ENCODE measurements at regions not wholly inside any gene's neighbourhood (a gene's known extent, or its start where the extent isn't known, plus 50 kb on each side); places are given as distances from the start of the nearest gene placed in this dataset.

DNA sequence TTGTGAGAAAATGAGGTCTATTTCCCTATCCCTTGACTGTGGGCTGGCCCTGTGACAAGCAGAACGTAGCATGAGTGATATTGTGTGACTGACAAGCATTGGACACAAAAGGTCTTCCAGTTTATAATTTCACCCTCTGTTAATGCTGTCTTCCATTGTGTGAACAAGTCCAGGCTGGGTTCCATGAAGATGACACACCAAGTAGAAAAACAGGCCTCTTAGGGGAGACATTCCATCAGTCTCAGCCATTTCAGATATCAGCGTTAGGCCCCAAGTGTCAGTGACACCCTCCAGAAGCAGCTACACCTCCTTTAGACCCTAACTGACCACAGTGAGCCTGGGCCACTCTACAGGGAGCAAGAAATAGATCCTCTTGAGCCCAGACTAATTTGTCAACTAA, 511.3 kb downstream of the FBXO15 start:
- no peak for ATAC-seq
- TF ChIP-seq OSR1 (CRISPR knock-in tag; IDR thresholded peaks at IDR 0.05) (no peak), RARB (CRISPR knock-in tag; IDR thresholded peaks at IDR 0.05) (no peak), ZFP30 (CRISPR knock-in tag; IDR thresholded peaks at IDR 0.05) (no peak), SNAI2 (CRISPR knock-in tag; IDR thresholded peaks at IDR 0.05) (no peak), ESRRG (CRISPR knock-in tag; IDR thresholded peaks at IDR 0.05) (no peak), CSRNP3 (CRISPR knock-in tag; IDR thresholded peaks at IDR 0.05) (no peak), ZC3H10 (CRISPR knock-in tag; IDR thresholded peaks at IDR 0.05) (no peak), BACH2 (CRISPR knock-in tag; IDR thresholded peaks at IDR 0.05; ENCODE audit: borderline replicate concordance) (no peak), ISL1 (CRISPR knock-in tag; IDR thresholded peaks at IDR 0.05) (no peak), TCF4 (CRISPR knock-in tag; IDR thresholded peaks at IDR 0.05; ENCODE audit: borderline replicate concordance) (no peak), ZFP3 (CRISPR knock-in tag; IDR thresholded peaks at IDR 0.05) (no peak), GLIS3 (CRISPR knock-in tag; IDR thresholded peaks at IDR 0.05) (no peak), CREB5 (CRISPR knock-in tag; IDR thresholded peaks at IDR 0.05; ENCODE audit: low read depth) (no peak), ZNF8 (CRISPR knock-in tag; IDR thresholded peaks at IDR 0.05) (no peak), ARNTL (CRISPR knock-in tag; IDR thresholded peaks at IDR 0.05; ENCODE audit: borderline replicate concordance, low read depth) (no peak), ZNF565 (CRISPR knock-in tag; conservative IDR thresholded peaks at IDR 0.05; ENCODE audit: low read depth) (no peak), CSDC2 (CRISPR knock-in tag; IDR thresholded peaks at IDR 0.05) (no peak), PPARA (CRISPR knock-in tag; IDR thresholded peaks at IDR 0.05; ENCODE audit: borderline replicate concordance) (no peak)
- TF ChIP-seq, protein P1, sequence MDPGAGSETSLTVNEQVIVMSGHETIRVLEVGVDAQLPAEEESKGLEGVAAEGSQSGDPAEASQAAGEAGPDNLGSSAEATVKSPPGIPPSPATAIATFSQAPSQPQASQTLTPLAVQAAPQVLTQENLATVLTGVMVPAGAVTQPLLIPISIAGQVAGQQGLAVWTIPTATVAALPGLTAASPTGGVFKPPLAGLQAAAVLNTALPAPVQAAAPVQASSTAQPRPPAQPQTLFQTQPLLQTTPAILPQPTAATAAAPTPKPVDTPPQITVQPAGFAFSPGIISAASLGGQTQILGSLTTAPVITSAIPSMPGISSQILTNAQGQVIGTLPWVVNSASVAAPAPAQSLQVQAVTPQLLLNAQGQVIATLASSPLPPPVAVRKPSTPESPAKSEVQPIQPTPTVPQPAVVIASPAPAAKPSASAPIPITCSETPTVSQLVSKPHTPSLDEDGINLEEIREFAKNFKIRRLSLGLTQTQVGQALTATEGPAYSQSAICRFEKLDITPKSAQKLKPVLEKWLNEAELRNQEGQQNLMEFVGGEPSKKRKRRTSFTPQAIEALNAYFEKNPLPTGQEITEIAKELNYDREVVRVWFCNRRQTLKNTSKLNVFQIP (CRISPR knock-in tag; IDR thresholded peaks at IDR 0.05; ENCODE audit: borderline replicate concordance, low read depth) = no peak
- TF ChIP-seq, protein P2, sequence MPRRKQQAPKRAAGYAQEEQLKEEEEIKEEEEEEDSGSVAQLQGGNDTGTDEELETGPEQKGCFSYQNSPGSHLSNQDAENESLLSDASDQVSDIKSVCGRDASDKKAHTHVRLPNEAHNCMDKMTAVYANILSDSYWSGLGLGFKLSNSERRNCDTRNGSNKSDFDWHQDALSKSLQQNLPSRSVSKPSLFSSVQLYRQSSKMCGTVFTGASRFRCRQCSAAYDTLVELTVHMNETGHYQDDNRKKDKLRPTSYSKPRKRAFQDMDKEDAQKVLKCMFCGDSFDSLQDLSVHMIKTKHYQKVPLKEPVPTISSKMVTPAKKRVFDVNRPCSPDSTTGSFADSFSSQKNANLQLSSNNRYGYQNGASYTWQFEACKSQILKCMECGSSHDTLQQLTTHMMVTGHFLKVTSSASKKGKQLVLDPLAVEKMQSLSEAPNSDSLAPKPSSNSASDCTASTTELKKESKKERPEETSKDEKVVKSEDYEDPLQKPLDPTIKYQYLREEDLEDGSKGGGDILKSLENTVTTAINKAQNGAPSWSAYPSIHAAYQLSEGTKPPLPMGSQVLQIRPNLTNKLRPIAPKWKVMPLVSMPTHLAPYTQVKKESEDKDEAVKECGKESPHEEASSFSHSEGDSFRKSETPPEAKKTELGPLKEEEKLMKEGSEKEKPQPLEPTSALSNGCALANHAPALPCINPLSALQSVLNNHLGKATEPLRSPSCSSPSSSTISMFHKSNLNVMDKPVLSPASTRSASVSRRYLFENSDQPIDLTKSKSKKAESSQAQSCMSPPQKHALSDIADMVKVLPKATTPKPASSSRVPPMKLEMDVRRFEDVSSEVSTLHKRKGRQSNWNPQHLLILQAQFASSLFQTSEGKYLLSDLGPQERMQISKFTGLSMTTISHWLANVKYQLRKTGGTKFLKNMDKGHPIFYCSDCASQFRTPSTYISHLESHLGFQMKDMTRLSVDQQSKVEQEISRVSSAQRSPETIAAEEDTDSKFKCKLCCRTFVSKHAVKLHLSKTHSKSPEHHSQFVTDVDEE (CRISPR knock-in tag; IDR thresholded peaks at IDR 0.05) = no peak

DNA sequence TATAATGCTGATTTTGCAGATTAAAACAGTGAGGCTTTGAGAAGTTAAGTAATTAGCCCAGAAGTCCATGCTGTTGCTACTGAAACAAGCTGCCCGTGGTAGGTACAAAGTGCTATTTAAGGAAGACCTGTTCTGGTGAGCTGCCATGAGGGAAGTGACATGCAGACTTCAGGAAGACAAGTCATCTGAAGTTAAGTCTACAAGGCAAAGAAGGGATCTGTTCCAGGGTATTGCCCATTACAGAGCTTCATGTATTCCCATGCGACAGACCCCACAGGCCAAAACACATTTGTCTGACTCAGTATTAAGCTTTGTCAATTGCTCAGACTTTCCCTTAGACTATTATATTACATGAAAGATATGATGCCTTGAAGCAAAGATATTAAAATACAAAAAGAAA, 520.8 kb downstream of the FBXO15 start:
- ATAC-seq = peak; percentile 52; the same call in 2 of the 3 replicates
- TF ChIP-seq, protein P3, sequence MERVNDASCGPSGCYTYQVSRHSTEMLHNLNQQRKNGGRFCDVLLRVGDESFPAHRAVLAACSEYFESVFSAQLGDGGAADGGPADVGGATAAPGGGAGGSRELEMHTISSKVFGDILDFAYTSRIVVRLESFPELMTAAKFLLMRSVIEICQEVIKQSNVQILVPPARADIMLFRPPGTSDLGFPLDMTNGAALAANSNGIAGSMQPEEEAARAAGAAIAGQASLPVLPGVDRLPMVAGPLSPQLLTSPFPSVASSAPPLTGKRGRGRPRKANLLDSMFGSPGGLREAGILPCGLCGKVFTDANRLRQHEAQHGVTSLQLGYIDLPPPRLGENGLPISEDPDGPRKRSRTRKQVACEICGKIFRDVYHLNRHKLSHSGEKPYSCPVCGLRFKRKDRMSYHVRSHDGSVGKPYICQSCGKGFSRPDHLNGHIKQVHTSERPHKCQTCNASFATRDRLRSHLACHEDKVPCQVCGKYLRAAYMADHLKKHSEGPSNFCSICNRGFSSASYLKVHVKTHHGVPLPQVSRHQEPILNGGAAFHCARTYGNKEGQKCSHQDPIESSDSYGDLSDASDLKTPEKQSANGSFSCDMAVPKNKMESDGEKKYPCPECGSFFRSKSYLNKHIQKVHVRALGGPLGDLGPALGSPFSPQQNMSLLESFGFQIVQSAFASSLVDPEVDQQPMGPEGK (CRISPR knock-in tag; IDR thresholded peaks at IDR 0.05; ENCODE audit: borderline replicate concordance) = no peak
- TF ChIP-seq TCF4 (CRISPR knock-in tag; IDR thresholded peaks at IDR 0.05; ENCODE audit: borderline replicate concordance) (no peak), BACH2 (CRISPR knock-in tag; IDR thresholded peaks at IDR 0.05; ENCODE audit: borderline replicate concordance) (no peak), ZNF565 (CRISPR knock-in tag; conservative IDR thresholded peaks at IDR 0.05; ENCODE audit: low read depth) (no peak), ESRRG (CRISPR knock-in tag; IDR thresholded peaks at IDR 0.05) (no peak), GLIS3 (CRISPR knock-in tag; IDR thresholded peaks at IDR 0.05) (no peak), ZFP3 (CRISPR knock-in tag; IDR thresholded peaks at IDR 0.05) (no peak), TOX (CRISPR knock-in tag; IDR thresholded peaks at IDR 0.05; ENCODE audit: borderline replicate concordance) (no peak), ISL1 (CRISPR knock-in tag; IDR thresholded peaks at IDR 0.05) (no peak), CSDC2 (CRISPR knock-in tag; IDR thresholded peaks at IDR 0.05) (no peak), ZNF70 (CRISPR knock-in tag; IDR thresholded peaks at IDR 0.05) (no peak), CSRNP3 (CRISPR knock-in tag; IDR thresholded peaks at IDR 0.05) (no peak), ZC3H10 (CRISPR knock-in tag; IDR thresholded peaks at IDR 0.05) (no peak), ARNTL (CRISPR knock-in tag; IDR thresholded peaks at IDR 0.05; ENCODE audit: borderline replicate concordance, low read depth) (no peak), PPARA (CRISPR knock-in tag; IDR thresholded peaks at IDR 0.05; ENCODE audit: borderline replicate concordance) (no peak), ZNF8 (CRISPR knock-in tag; IDR thresholded peaks at IDR 0.05) (no peak), ZFP30 (CRISPR knock-in tag; IDR thresholded peaks at IDR 0.05) (no peak)
- TF ChIP-seq, protein P2 (CRISPR knock-in tag; IDR thresholded peaks at IDR 0.05) = no peak
- TF ChIP-seq, protein P1 (CRISPR knock-in tag; IDR thresholded peaks at IDR 0.05; ENCODE audit: borderline replicate concordance, low read depth) = no peak
